B cell (primary cell): ENCODE measurements at regions not wholly inside any gene's neighbourhood (a gene's known extent, or its start where the extent isn't known, plus 50 kb on each side); places are given as distances from the start of the nearest gene placed in this dataset.

ENCODE experiments used
- ATAC-seq: fragments of 200-7000 bp; cut with Tn5 transposase; one replicate; pipeline ENCODE4 v1.10.0; 2021; ENCODE audit warnings: low read depth, mild to moderate bottlenecking, moderate number of reproducible peaks, moderate library complexity
- CTCF ChIA-PET: fragments of 350-600 bp; sonication (Branson Sonifier 250); formaldehyde crosslinking; loops from one replicate; lab custom pipeline; 2021; ENCODE audit warnings: antibody characterized with exemption, inconsistent platforms; lab: Charles Lee
- POLR2A ChIA-PET: fragments of 350-600 bp; sonication (Branson Sonifier 250); formaldehyde crosslinking; loops from one replicate; lab custom pipeline; 2021; ENCODE audit warnings: antibody characterized with exemption; lab: Charles Lee
- DNase-seq: peaks from one replicate; pipeline ENCODE4 v3.0.0; 2013
- H2AFZ ChIP-seq: 2 replicates; pipeline ENCODE4 v1.6.1; 2012; ENCODE audit warnings: mild to moderate bottlenecking, low read depth, low read length; ENCODE audit not compliant: insufficient read depth, poor library complexity, severe bottlenecking
- H3K27ac ChIP-seq, 2 donors: 1 replicate in 1 of 2; 2 replicates in 1 of 2; pipeline ENCODE4 v1.5.1; 2012 to 2013; ENCODE audit warnings: low read length in 2 of 2, mild to moderate bottlenecking in 2 of 2, moderate library complexity in 1 of 2
- H3K27me3 ChIP-seq, 4 experiments: fragments of 200-600 bp in 1 of 4; sonication (generic) in 1 of 4; replicated peaks in 1 of 4; 1 replicate in 2 of 4; 2 replicates in 2 of 4; pipeline versions ENCODE4 v1.6.1 to v1.7.0; 2013 to 2016; ENCODE audit warnings: low read length in 3 of 4, mild to moderate bottlenecking in 2 of 4, mixed read lengths in 1 of 4, moderate library complexity in 1 of 4; ENCODE audit not compliant: insufficient read depth in 4 of 4, control insufficient read depth in 3 of 4; ENCODE audit errors: control extremely low read depth in 1 of 4
- H3K36me3 ChIP-seq, 2 experiments: replicated peaks in 1 of 2; 1 replicate in 1 of 2; 2 replicates in 1 of 2; pipeline versions ENCODE4 v1.6.1 to v1.7.1; 2013; ENCODE audit warnings: low read length in 1 of 2; ENCODE audit not compliant: insufficient read depth in 2 of 2, control insufficient read depth in 1 of 2; ENCODE audit errors: control extremely low read depth in 1 of 2, extremely low read depth in 1 of 2
- H3K4me1 ChIP-seq, 2 donors: fragments of 200-600 bp in 1 of 2; sonication (generic) in 1 of 2; 1 replicate in 1 of 2; 2 replicates in 1 of 2; pipeline versions ENCODE4 v1.5.1 to v1.6.1; 2013 to 2017; ENCODE audit warnings: low read length in 2 of 2; ENCODE audit not compliant: control insufficient read depth in 2 of 2, insufficient read depth in 2 of 2
- H3K4me2 ChIP-seq: replicated peaks from 2 replicates; pipeline ENCODE3; 2012; ENCODE audit warnings: mild to moderate bottlenecking, low read depth, low read length; ENCODE audit not compliant: poor library complexity, severe bottlenecking
- H3K4me3 ChIP-seq, 5 experiments: fragments of 200-600 bp in 1 of 5; sonication (generic) in 1 of 5; 1 replicate in 3 of 5; 2 replicates in 2 of 5; pipeline versions ENCODE4 v1.5.1 to v1.7.0; 2011 to 2016; ENCODE audit warnings: low read length in 4 of 5, mild to moderate bottlenecking in 4 of 5, low read depth in 2 of 5, control low read depth in 1 of 5, moderate library complexity in 1 of 5; ENCODE audit not compliant: insufficient read depth in 1 of 5; ENCODE audit errors: control extremely low read depth in 1 of 5, extremely low read depth in 1 of 5
- H3K79me2 ChIP-seq: fragments of 200-600 bp; sonication (generic); one replicate; pipeline ENCODE4 v1.6.0; 2016; ENCODE audit warnings: low read length; ENCODE audit not compliant: control insufficient read depth, insufficient read depth
- H3K9ac ChIP-seq: fragments of 200-600 bp; sonication (generic); 2 replicates; pipeline ENCODE4 v1.6.1; 2017; ENCODE audit warnings: mild to moderate bottlenecking, low read length, moderate library complexity
- H3K9me3 ChIP-seq, 3 donors: one replicate each; pipeline versions ENCODE4 v1.6.1 to v1.7.1; 2013; ENCODE audit warnings: low read length in 2 of 3; ENCODE audit not compliant: control insufficient read depth in 2 of 3, insufficient read depth in 1 of 3; ENCODE audit errors: control extremely low read depth in 1 of 3
- H4K20me1 ChIP-seq: 2 replicates; pipeline ENCODE4 v1.6.0; 2012; ENCODE audit warnings: mild to moderate bottlenecking, low read length; ENCODE audit not compliant: insufficient read depth, control insufficient read depth, poor library complexity, severe bottlenecking
- H3K27ac Mint-ChIP-seq: one replicate; pipeline ENCODE4 v1.8.0; 2021; ENCODE audit warnings: mixed read lengths
- H3K27me3 Mint-ChIP-seq: one replicate; pipeline ENCODE4 v1.8.0; 2021; ENCODE audit warnings: mixed read lengths
- H3K4me1 Mint-ChIP-seq: one replicate; pipeline ENCODE4 v1.8.0; 2021; ENCODE audit warnings: mixed read lengths
- H3K4me3 Mint-ChIP-seq: one replicate; pipeline ENCODE4 v1.8.0; 2021; ENCODE audit warnings: mixed read lengths
- H3K9me3 Mint-ChIP-seq: one replicate; pipeline ENCODE4 v1.8.0; 2022; ENCODE audit warnings: mixed read lengths; ENCODE audit not compliant: insufficient read depth
- EZH2 ChIP-seq: IDR thresholded peaks from 2 replicates; pipeline ENCODE4 v1.6.1; 2012; ENCODE audit warnings: borderline replicate concordance, low read depth, mild to moderate bottlenecking, moderate library complexity, low read length; ENCODE audit not compliant: insufficient read depth, poor library complexity, severe bottlenecking
- WGBS: methylation state at CpG from one replicate; pipeline ENCODE4 v1.1.5; 2013; ENCODE audit warnings: missing lambda C conversion rate; ENCODE audit not compliant: insufficient coverage; 5-methylcytosine and 5-hydroxymethylcytosine counted together
- intact Hi-C: fragments of 100-400 bp; cut with micrococcal nuclease; formaldehyde crosslinking; loops from one replicate; pipeline ENCODE4 v1.10.0; 2022
- TF ChIP-seq, protein P1 (sequence below): fragments of 200-600 bp; IDR thresholded peaks from one replicate; pipeline ENCODE4 v1.8.0; 2022; ENCODE audit warnings: antibody characterized with exemption, mild to moderate bottlenecking

DNA sequence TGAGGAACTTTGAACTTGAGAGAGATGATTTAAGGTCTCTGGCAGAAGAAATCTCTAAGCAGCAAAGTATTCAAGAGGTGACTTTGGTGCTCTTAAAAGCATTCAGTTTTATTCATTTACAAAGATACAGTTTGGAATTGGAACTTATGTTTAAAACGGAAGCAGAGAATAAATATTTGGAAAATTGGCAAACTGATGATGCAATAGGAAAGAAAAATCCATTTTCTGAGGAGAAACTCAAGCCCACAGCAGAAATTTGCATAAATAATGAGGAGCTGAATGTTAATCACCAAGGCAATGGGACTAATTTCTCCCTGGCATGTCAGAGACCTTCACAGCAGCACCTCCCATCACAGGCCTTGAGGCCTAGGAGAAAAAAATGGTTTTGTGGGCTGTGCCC, 1022.5 kb upstream of the CHAC2 start:
- ChIA-PET CTCF (no interaction called here), POLR2A (no interaction called here)
- Histone ChIP-seq H3K27me3 (no peaks in the 10 kb centered on the region), H3K36me3 (no peaks in the 10 kb centered on the region), H3K9me3 (peaks cover 0 to 9% (median 6%) of the 10 kb centered on the region in 3 donors), H3K4me1 (no peaks in the 10 kb centered on the region), H4K20me1 (no peaks in the 10 kb centered on the region), H3K27ac (no peak overlapping the region), H3K4me2 (no peak overlapping the region), H3K9ac (no peak overlapping the region), H2AFZ (no peak overlapping the region), H3K4me3 (no peak overlapping the region), H3K79me2 (no peaks in the 10 kb centered on the region)
- Mint-ChIP-seq H3K27ac (no peak overlapping the region), H3K9me3 (peaks cover 3% of the 10 kb centered on the region), H3K27me3 (no peaks in the 10 kb centered on the region), H3K4me3 (no peak overlapping the region), H3K4me1 (no peaks in the 10 kb centered on the region)
- no peak for TF ChIP-seq EZH2
- TF ChIP-seq, protein P1, sequence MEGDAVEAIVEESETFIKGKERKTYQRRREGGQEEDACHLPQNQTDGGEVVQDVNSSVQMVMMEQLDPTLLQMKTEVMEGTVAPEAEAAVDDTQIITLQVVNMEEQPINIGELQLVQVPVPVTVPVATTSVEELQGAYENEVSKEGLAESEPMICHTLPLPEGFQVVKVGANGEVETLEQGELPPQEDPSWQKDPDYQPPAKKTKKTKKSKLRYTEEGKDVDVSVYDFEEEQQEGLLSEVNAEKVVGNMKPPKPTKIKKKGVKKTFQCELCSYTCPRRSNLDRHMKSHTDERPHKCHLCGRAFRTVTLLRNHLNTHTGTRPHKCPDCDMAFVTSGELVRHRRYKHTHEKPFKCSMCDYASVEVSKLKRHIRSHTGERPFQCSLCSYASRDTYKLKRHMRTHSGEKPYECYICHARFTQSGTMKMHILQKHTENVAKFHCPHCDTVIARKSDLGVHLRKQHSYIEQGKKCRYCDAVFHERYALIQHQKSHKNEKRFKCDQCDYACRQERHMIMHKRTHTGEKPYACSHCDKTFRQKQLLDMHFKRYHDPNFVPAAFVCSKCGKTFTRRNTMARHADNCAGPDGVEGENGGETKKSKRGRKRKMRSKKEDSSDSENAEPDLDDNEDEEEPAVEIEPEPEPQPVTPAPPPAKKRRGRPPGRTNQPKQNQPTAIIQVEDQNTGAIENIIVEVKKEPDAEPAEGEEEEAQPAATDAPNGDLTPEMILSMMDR = no peak
- intact Hi-C loops = no loop called here
- no peak for DNase-seq
- whole genome bisulfite sequencing = no CpG with 5 or more reads among the region's 1 CpG
- no peak for ATAC-seq

DNA sequence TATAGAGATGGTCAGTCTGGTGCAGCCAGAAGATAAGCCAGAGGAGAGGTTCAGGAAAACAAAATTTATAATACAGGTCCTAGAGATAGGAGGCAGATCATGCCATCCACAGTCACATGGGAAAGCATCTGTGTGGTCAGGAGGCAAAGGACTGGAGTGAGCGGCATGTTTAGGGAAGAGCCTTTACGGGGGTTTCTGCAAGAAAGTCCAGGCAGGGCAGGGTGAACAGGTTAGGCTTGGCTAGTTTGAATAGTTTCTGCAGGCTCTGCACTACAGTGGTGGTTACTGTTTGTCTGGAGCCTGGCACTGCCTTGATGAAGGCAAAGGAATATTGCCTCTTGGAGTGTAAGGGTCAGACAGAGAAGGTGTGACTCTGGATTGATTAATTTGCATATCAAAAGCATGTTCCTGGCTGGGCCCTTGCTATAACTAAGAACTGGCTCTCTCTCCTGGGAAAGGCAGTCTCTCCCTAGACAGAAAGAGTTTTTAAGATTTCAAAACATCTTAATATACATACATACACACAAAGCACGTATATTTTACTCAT, 1034.7 kb upstream of the CHAC2 start:
- Histone ChIP-seq H3K36me3 (no peaks in the 10 kb centered on the region), H2AFZ (no peak overlapping the region), H4K20me1 (no peaks in the 10 kb centered on the region), H3K27me3 (no peaks in the 10 kb centered on the region), H3K9ac (no peak overlapping the region), H3K4me3 (no peak overlapping the region), H3K27ac (no peak overlapping the region), H3K4me1 (no peaks in the 10 kb centered on the region), H3K79me2 (no peaks in the 10 kb centered on the region), H3K9me3 (peaks cover 0 to 2% (median 0%) of the 10 kb centered on the region in 3 donors), H3K4me2 (no peak overlapping the region)
- no peak for ATAC-seq
- Mint-ChIP-seq H3K4me1 (no peaks in the 10 kb centered on the region), H3K4me3 (no peak overlapping the region), H3K9me3 (peaks cover 5% of the 10 kb centered on the region), H3K27me3 (no peaks in the 10 kb centered on the region), H3K27ac (no peak overlapping the region)
- ChIA-PET CTCF (no interaction called here), POLR2A (no interaction called here)
- TF ChIP-seq, protein P1 = no peak
- no peak for TF ChIP-seq EZH2
- no peak for DNase-seq
- intact Hi-C loops = no loop called here
- WGBS = 100% methylated on average over 2 of the region's 3 CpGs
